Mesenchymal stem cell (in vitro differentiated cells and primary cell): ENCODE measurements at regions not wholly inside any gene's neighbourhood (a gene's known extent, or its start where the extent isn't known, plus 50 kb on each side); places are given as distances from the start of the nearest gene placed in this dataset.
"Not testable (repeated sequence)": the region's sequence is repeated elsewhere in the genome, so short reads cannot be mapped to it uniquely, and the experiment has no call there.

Experiments
- DNase-seq: peaks from one replicate; pipeline ENCODE4 v3.0.0-alpha.2; 2013
- H2AFZ ChIP-seq: one replicate; pipeline ENCODE4 v1.6.1; 2013; ENCODE audit warnings: low read depth, mild to moderate bottlenecking, control low read depth, inconsistent platforms, low read length, moderate library complexity
- H2AK5ac ChIP-seq: 2 replicates; pipeline ENCODE4 v1.6.1; 2013; ENCODE audit warnings: low read length, moderate library complexity, mild to moderate bottlenecking, inconsistent platforms; ENCODE audit not compliant: severe bottlenecking
- H2BK120ac ChIP-seq: one replicate; pipeline ENCODE4 v1.6.1; 2013; ENCODE audit warnings: low read depth, mild to moderate bottlenecking, inconsistent platforms, low read length, moderate library complexity
- H2BK12ac ChIP-seq, 2 experiments: one replicate each; pipeline ENCODE4 v1.6.1; 2013; ENCODE audit warnings: inconsistent platforms in 2 of 2, low read length in 2 of 2, mild to moderate bottlenecking in 2 of 2, moderate library complexity in 2 of 2, control low read depth in 1 of 2
- H2BK15ac ChIP-seq: one replicate; pipeline ENCODE4 v1.6.1; 2013; ENCODE audit warnings: mild to moderate bottlenecking, low read depth, inconsistent platforms; ENCODE audit not compliant: poor library complexity, severe bottlenecking
- H2BK5ac ChIP-seq: 2 replicates; pipeline ENCODE4 v1.6.1; 2013; ENCODE audit warnings: low read depth, mild to moderate bottlenecking, low read length, control low read depth, inconsistent platforms; ENCODE audit not compliant: poor library complexity, severe bottlenecking
- H3K14ac ChIP-seq, 2 experiments: one replicate each; pipeline ENCODE4 v1.6.1; 2013; ENCODE audit warnings: inconsistent platforms in 2 of 2, low read length in 2 of 2, control low read depth in 1 of 2, mild to moderate bottlenecking in 1 of 2, moderate library complexity in 1 of 2
- H3K18ac ChIP-seq, 2 experiments: one replicate each; pipeline ENCODE4 v1.6.1; 2013; ENCODE audit warnings: inconsistent platforms in 2 of 2, low read length in 2 of 2, control low read depth in 1 of 2, low read depth in 1 of 2, mild to moderate bottlenecking in 1 of 2
- H3K23ac ChIP-seq, 2 experiments: one replicate each; pipeline ENCODE4 v1.6.1; 2013; ENCODE audit warnings: inconsistent platforms in 2 of 2, low read length in 2 of 2, mild to moderate bottlenecking in 2 of 2, moderate library complexity in 2 of 2, control low read depth in 1 of 2
- H3K27ac ChIP-seq: 2 replicates; pipeline ENCODE4 v1.5.1; 2013; ENCODE audit warnings: mild to moderate bottlenecking, moderate library complexity, low read length, control low read depth, inconsistent platforms; ENCODE audit not compliant: poor library complexity, severe bottlenecking
- H3K27me3 ChIP-seq, 2 experiments: 2 replicates each; pipeline versions ENCODE4 v1.6.1 to v1.7.0; 2013; ENCODE audit warnings: low read length in 2 of 2, mild to moderate bottlenecking in 2 of 2, moderate library complexity in 2 of 2, control low read depth in 1 of 2, inconsistent platforms in 1 of 2; ENCODE audit not compliant: control insufficient read depth in 1 of 2, insufficient read depth in 1 of 2
- H3K36me3 ChIP-seq, 2 experiments: 2 replicates each; pipeline versions ENCODE4 v1.6.1 to v1.7.0; 2013; ENCODE audit warnings: low read length in 2 of 2, control low read depth in 1 of 2, inconsistent platforms in 1 of 2, low read depth in 1 of 2, mild to moderate bottlenecking in 1 of 2; ENCODE audit not compliant: insufficient read depth in 2 of 2, control insufficient read depth in 1 of 2
- H3K4ac ChIP-seq, 2 experiments: one replicate each; pipeline ENCODE4 v1.6.1; 2013; ENCODE audit warnings: inconsistent platforms in 2 of 2, low read length in 2 of 2, mild to moderate bottlenecking in 2 of 2, moderate library complexity in 2 of 2, control low read depth in 1 of 2, low read depth in 1 of 2
- H3K4me1 ChIP-seq: 2 replicates; pipeline ENCODE4 v1.6.1; 2013; ENCODE audit warnings: low read depth, low read length, control low read depth; ENCODE audit not compliant: control insufficient read depth, insufficient read depth
- H3K4me2 ChIP-seq: 2 replicates; pipeline ENCODE4 v1.6.1; 2013; ENCODE audit warnings: low read length, mild to moderate bottlenecking, inconsistent platforms; ENCODE audit not compliant: poor library complexity, severe bottlenecking
- H3K4me3 ChIP-seq, 2 experiments: 2 replicates each; pipeline versions ENCODE4 v1.5.1 to v1.7.0; 2013; ENCODE audit warnings: low read length in 2 of 2, mild to moderate bottlenecking in 2 of 2, control low read depth in 1 of 2, low read depth in 1 of 2; ENCODE audit not compliant: insufficient read depth in 1 of 2
- H3K79me1 ChIP-seq: replicated peaks from 2 replicates; pipeline ENCODE4 v1.6.1; 2013; ENCODE audit warnings: mild to moderate bottlenecking, control low read depth, low read length, inconsistent platforms; ENCODE audit not compliant: poor library complexity, severe bottlenecking
- H3K9ac ChIP-seq: 2 replicates; pipeline ENCODE4 v1.7.0; 2013; ENCODE audit warnings: mild to moderate bottlenecking, low read length, moderate library complexity
- H3K9me3 ChIP-seq: 2 replicates; pipeline ENCODE4 v1.7.0; 2013; ENCODE audit warnings: mild to moderate bottlenecking, low read length; ENCODE audit not compliant: control insufficient read depth
- H4K8ac ChIP-seq: one replicate; pipeline ENCODE4 v1.6.1; 2013; ENCODE audit warnings: inconsistent platforms, mild to moderate bottlenecking, low read length, moderate library complexity
- H4K91ac ChIP-seq: one replicate; pipeline ENCODE4 v1.6.1; 2013; ENCODE audit warnings: mild to moderate bottlenecking, low read length, inconsistent platforms
- WGBS: methylation state at CpG from one replicate; pipeline ENCODE4 v1.1.7; 2013; ENCODE audit warnings: mixed read lengths; 5-methylcytosine and 5-hydroxymethylcytosine counted together

DNA sequence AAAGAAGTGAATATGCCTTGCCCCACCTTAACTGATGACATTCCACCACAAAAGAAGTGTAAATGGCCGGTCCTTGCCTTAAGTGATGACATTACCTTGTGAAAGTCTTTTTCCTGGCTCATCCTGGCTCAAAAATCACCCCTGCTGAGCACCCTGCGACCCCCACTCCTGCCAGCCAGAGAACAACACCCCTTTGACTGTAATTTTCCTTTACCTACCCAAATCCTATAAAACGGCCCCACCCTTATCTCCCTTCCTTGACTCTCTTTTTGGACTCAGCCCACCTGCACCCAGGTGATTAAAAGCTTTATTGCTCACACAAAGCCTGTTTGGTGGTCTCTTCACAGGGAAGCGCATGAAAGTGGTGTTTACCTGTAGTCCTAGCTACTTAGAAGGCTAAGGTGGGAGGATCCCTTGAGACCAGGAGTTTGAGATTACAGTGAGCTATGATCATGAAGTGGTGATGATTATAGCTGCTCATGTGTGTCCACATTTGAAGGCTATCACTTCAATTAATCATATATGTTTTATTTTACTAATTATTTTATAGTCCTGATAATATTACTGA, 985.8 kb upstream of the POT1 start:
- not testable (repeated sequence) for DNase-seq, H3K9ac ChIP-seq, H2BK5ac ChIP-seq, H3K23ac ChIP-seq, H3K9me3 ChIP-seq, H3K4me2 ChIP-seq, H2BK12ac ChIP-seq, H3K18ac ChIP-seq, H3K36me3 ChIP-seq, H3K4me3 ChIP-seq, H3K27ac ChIP-seq, H2AFZ ChIP-seq, H4K8ac ChIP-seq, H3K14ac ChIP-seq, H2AK5ac ChIP-seq, H3K27me3 ChIP-seq, H2BK120ac ChIP-seq, H2BK15ac ChIP-seq, H3K4ac ChIP-seq, H4K91ac ChIP-seq, H3K79me1 ChIP-seq, H3K4me1 ChIP-seq
- 28% methylated on average over 4 of the region's 4 CpGs for WGBS

DNA sequence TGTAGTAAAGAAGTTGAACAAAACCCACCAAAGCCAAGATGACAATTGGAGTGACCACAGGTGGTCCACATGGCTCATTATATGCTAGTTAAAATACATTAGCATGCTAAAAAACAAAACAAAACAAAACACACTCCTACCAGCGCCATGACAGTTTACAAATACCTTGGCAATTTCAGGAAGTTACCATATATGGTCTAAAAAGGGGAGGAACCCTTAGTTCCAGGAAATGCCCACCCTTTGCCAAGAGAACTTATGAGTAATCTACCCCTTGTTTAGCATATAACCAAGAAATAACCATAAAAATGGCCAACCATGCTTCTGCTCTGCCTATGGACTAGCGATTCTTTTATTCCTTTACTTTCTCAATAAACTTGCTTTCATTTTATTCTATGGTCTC, 979.1 kb upstream of the POT1 start:
- Histone ChIP-seq H2AK5ac (no peak overlapping the region), H2AFZ (no peak overlapping the region), H3K23ac (no peak overlapping the region), H3K9me3 (peaks cover 5% of the 10 kb centered on the region), H3K27me3 (no peaks in the 10 kb centered on the region), H3K4me3 (no peak overlapping the region), H4K91ac (no peak overlapping the region), H2BK12ac (no peak overlapping the region), H3K4ac (no peak overlapping the region), H3K27ac (no peak overlapping the region), H2BK15ac (no peak overlapping the region), H4K8ac (no peak overlapping the region), H2BK5ac (no peak overlapping the region), H3K14ac (no peak overlapping the region), H3K9ac (no peak overlapping the region), H3K4me2 (no peak overlapping the region), H3K36me3 (no peaks in the 10 kb centered on the region), H2BK120ac (no peak overlapping the region), H3K4me1 (no peaks in the 10 kb centered on the region), H3K79me1 (no peaks in the 10 kb centered on the region), H3K18ac (no peak overlapping the region)
- DNase-seq = no peak
- 75% methylated on average over 2 of the region's 2 CpGs for WGBS

DNA sequence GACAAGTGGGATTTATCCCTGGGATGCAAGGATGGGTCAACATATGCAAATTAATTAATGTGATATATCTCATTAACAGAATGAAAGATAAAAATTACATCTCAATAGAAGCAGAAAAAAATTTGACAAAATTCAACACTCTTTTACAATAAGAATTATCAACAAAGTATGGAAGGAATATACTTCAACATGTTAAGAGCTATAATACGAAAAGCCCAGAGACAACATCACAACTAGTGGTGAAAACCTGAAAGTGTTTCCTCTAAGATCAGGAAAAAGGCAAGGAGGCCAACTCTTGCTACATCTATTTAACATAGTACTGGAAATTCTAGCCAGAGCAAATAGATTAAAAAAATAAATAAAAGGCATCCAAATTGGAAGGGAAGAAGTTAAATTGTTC, 970.0 kb upstream of the POT1 start:
- Histone ChIP-seq H3K4me1 (no peaks in the 10 kb centered on the region), H3K79me1 (no peaks in the 10 kb centered on the region), H2BK15ac (no peak overlapping the region), H4K8ac (no peak overlapping the region), H3K4me2 (no peak overlapping the region), H2BK120ac (no peak overlapping the region), H2AFZ (no peak overlapping the region), H3K9me3 (peaks cover 12% of the 10 kb centered on the region), H3K14ac (no peak overlapping the region), H3K27ac (no peak overlapping the region), H3K9ac (no peak overlapping the region), H3K18ac (no peak overlapping the region), H3K4ac (no peak overlapping the region), H3K27me3 (no peaks in the 10 kb centered on the region), H3K23ac (no peak overlapping the region), H3K36me3 (no peaks in the 10 kb centered on the region), H2BK5ac (no peak overlapping the region), H2BK12ac (no peak overlapping the region), H2AK5ac (no peak overlapping the region), H4K91ac (no peak overlapping the region), H3K4me3 (no peak overlapping the region)
- no CpG with 5 or more reads among the region's 1 CpG for WGBS
- DNase-seq = no peak

DNA sequence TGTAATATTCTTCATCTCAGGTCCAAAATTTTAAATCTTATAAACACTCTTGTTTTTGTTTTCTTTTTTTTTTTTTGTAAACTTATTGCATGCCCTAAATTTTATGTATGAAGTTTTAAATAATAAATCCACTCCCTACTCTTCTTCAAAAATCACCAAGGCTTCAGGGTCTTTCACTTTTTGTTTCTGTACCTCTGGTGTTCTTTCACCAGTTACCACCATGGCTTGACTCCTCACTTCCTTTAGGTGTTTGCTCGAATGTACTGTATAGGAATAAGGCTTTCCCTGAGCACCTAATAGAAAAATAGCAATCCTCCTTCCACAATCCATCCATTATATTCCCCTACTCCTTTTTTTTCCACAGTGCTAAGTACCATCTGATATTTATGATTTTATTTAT, 962.8 kb upstream of the POT1 start:
- Histone ChIP-seq H2BK12ac (no peak overlapping the region), H4K91ac (no peak overlapping the region), H3K36me3 (no peaks in the 10 kb centered on the region), H3K23ac (no peak overlapping the region), H2AFZ (no peak overlapping the region), H3K27ac (no peak overlapping the region), H3K27me3 (no peaks in the 10 kb centered on the region), H3K4ac (no peak overlapping the region), H2BK5ac (no peak overlapping the region), H3K79me1 (no peaks in the 10 kb centered on the region), H4K8ac (no peak overlapping the region), H2BK120ac (no peak overlapping the region), H2BK15ac (no peak overlapping the region), H3K4me3 (no peak overlapping the region), H3K18ac (no peak overlapping the region), H2AK5ac (no peak overlapping the region), H3K9ac (no peak overlapping the region), H3K9me3 (peaks cover 4% of the 10 kb centered on the region), H3K4me1 (no peaks in the 10 kb centered on the region), H3K4me2 (no peak overlapping the region), H3K14ac (no peak overlapping the region)
- no CpG with 5 or more reads among the region's 1 CpG for WGBS
- no peak for DNase-seq
